Activated CD8-positive, alpha-beta memory T cell treated with anti-CD3 and anti-CD28 coated beads for 24 hours (primary cell): ENCODE measurements at regions not wholly inside any gene's neighbourhood (a gene's known extent, or its start where the extent isn't known, plus 50 kb on each side); places are given as distances from the start of the nearest gene placed in this dataset.
"Not testable (repeated sequence)": the region's sequence is repeated elsewhere in the genome, so short reads cannot be mapped to it uniquely, and the experiment has no call there.

Experiments used
- DNase-seq: peaks from one replicate; pipeline ENCODE4 v3.0.0-alpha.2; 2020

DNA sequence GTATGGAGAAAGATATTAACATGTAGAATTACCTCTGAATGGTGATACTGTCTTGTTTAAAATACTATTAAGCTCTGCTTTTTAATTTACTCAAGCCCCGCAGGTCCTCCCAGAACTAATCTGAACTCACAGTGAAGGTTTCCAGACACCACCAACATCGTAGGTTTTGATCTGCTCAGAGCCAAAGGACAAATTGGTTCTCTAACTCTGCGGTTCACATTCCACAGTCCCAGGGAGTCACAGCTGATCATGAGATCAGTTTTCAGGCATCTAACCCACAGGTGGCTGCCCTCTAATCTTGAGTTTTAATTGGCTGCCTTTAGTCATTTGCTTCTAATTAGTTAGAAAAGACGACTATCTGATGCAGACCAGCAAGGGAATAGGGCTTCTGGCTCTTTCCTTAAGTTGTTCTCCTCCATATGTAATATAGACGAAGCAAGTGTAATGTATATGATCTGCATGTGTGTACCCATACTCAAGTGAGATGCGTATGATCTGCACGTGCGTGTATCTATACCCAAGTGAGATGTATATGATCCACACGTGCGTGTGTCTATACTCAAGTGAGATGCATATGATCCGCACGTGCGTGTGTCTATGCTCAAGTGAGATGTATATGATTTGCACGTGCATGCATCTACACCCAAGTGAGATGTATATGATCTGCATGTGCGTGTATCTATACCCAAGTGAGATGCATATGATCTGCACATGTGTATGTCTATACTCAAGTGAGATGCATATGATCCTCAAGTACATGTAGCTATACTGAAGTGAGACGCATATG lies 331.5 kb upstream of the NPVF start:
- DNase-seq, result no peak

DNA sequence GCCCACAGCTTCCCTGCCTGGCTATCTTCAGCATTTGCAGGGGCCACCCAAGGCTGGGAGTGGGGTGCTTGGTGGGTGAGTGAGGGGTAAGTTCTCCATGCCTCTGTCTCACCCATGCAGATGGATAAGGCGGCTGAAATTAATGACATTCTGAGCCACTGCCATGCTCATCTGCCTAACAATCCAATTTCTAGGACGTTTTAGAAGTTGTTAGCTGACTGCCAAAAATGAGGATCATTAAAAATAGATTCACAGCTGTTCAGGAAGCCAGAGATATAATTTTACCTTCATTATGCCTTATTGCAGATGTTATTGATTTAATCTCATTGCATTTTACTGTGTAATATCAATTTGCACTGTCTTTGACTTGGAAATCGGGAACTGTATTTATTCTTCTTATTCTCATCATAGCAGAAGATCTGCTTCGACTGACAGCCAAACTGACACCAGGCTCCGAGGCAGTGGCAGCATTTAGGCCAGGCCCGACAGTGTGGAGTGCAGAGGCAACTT lies 334.4 kb upstream of the NPVF start:
- no peak for DNase-seq

DNA sequence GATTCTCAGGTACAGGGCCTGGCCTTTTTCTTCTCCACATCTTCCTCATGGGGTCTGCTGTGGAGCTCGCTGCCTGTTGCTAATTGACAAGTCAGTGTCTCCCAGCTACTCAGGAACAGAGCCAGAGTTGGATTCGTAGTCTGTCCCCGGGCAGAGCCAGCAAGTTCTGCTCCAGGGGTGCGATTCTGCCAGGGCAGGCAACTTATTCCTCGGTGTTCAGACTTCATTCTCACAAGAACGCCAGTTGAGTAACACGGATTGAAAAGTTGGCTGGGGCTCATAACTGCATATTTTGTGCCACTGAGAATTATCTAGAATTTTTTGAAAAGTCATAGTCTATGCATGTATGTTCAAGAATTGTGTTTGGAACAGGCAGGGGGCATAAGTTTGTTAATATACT lies 336.7 kb upstream of the NPVF start:
- DNase-seq, result no peak

DNA sequence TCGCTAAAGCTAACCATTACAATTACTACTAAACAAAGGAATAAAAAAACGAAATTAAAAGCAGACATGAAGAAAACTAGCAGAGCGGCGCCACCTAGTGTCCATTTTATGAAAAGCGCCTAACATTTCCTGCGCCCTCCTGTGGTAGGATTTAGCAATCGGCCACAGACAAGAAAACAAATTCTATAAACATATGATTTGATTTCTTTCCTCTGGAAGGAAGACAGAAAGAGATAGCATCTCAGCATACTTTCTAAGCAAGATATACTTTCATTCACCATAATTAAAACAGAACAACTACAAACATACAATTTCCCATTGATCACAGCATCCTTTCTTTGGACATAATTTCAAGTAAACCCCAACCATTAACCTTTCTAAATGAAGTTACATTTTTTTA lies 337.7 kb upstream of the NPVF start:
- peak; percentile 84 for DNase-seq

DNA sequence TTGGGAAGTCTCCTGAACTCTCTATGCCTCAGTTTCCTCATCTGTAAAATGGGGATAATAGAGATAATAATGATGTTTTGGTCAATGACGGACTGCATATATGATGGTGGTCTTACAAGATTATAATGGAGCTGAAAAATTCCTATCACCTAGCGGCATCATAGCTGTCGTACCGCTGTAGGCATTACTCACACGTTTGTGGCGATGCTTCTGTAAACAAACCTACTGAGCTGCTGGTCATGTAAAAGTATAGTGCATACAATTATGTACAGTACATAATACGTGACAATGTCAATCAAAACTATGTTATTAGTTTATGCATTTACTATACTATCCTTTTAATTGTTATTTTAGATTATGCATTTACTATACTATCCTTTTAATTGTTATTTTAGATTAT lies 339.1 kb upstream of the NPVF start:
- DNase-seq, result no peak

DNA sequence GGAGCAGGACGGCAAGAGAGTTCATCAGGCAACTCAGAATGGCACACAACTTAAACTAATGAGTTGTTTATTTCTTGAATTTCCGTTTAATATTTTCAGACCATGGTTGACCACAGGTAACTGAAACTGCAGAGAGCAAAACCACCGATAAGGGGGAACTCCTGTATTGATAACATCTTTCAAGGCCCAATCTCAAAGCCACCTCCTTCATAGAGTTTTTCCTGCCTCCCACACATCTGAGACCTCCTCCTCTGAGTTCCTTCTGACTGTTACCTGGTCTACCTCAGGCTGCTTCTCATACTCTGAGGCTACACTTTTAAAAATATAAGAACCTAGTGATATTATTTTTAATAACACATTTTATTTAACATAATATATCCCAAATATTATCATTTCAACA lies 341.5 kb upstream of the NPVF start:
- no peak for DNase-seq

DNA sequence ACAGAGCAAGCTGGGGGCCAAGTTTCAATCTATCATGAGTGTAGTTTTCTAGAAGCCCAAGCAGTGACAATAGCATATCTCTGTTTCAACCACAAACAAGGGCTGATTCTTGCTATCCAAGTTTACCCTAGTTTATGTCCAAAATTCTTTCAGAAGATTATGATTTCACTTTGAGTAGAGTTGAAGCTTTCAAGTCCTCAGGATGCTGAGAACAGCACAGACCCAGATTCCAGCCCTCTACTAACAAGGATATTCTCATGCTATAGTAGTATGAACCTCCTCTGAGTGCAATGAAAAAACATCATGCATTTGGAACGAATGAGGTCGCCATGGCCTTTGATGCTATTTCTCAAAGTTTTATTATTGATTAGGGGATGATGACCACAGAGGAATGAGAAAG lies 344.1 kb upstream of the NPVF start:
- DNase-seq, result no peak

DNA sequence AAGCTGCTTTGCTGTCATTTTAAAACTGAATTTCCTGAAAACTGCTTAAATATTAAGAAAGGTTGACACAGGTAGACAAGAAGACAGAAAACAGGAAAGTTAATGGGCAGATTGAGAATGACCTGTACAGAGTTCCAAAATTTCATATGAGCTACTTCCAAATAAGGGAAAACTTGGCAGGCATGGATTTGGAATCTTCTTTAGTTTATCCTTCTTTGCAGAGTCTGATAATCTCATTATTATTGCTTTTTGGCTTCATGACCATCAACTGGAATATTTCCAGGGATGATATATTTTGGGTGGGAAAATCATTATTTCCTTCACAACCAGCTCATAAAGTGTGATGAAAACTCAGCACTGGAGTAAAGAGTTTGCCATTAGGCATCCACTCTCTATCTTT lies 346.5 kb upstream of the NPVF start:
- no peak for DNase-seq

DNA sequence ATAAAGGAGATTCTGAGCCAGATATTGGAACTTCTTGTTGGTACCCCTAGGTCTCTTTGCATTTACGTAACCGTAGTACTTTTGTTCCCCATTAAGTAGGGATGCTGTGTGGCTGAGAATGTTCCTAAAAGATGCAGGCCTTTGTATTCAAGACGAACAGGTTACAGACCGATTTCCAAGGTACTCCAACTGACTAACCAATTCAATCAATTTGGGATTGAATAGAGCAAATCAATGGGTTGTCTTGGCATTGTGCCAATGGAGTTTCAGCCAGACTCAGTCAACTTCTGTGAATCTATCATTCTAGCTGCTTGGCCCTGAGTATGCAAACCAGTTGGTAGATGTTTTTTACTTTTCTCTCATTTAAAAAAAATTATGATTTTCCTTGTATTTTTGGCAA lies 347.3 kb upstream of the NPVF start:
- no peak for DNase-seq

DNA sequence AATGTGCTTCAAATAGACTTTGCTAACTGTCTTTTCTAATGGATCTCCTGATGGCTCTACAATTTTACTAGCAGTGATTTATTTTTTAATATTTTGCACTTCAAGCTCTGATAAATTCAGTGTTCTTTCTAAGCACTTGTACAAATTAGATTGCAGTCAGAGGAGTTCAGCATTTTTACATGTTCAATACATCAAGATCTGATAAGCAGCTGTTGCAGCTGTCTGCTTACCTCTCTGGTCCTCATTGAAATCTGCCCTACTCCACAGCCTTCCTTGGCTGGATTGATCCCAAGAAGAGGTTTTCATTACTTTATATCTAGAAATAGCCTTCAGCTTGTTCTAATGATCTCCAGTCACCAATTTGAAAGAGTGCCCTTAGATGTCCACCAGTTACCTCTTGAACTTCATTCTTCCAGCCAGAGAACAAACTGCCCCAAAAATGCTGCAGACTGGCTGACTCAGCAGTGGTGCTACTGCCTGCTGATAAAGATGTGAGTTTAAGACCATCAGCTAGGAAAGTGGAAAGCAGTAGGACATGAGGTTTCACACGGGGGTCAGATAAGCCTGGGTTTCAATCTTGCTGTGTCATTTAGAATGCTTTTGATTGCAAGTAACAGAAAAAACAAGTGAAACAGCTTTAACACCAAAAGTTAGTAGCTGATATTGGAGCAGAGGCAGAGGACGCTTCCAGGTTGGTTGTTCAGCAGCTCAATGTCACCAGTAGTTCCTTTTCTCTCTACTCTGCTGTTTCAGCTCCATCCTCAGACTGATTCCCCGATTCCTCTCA lies 350.9 kb upstream of the NPVF start:
- no peak for DNase-seq

DNA sequence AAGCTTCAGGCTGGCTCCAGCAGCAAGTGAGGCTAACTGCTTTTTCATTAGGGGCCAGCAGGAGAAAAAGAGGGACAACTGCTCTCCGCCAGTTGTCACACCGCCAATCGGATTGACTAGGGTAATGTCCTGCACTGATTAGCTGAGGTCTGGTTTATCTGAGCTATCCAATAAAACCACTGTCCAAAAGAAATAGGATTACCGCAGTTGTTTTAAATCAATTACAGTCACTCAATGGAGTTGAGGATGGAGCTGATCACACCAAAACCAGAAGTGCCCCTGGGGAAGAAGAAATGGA lies 351.4 kb upstream of the NPVF start:
- DNase-seq, result no peak

DNA sequence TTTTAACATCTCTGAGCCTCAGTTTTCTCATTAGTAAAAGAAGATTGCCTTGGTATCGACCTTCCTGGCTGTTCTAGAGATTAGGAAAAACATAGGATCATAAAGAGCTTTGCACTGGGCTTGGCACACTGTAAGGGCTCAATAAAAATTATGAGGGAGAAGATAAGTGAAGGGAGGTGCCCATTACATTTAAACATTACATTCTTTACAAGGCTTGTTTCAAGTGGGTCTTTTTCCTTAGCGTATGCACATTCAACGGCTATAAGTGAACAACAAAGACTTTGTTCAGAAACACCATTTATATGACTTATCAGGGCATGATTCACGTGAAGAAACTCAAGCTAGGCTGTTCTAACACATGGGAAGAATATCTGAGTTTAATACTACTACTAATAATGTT lies 351.9 kb upstream of the NPVF start:
- no peak for DNase-seq

DNA sequence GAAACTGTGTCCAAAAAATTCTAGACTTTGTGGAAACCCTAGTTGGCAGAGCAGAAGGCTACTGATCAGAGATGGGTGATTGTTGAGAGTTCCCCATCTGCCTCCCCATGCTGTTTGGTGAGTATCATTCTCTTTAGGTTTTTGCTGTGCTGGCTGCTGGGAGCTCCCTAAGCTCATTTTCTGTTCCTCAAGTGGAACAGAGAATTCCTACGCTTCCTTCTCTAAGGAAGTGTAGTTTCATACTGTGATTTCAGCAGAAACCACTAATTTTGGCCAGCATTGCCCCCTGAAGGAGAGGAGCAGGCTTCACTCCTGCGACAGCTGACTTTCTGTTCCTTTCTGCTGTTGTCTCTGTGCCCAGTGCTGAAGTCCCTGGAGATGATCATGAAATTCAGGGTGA lies 355.3 kb upstream of the NPVF start:
- DNase-seq, result no peak

DNA sequence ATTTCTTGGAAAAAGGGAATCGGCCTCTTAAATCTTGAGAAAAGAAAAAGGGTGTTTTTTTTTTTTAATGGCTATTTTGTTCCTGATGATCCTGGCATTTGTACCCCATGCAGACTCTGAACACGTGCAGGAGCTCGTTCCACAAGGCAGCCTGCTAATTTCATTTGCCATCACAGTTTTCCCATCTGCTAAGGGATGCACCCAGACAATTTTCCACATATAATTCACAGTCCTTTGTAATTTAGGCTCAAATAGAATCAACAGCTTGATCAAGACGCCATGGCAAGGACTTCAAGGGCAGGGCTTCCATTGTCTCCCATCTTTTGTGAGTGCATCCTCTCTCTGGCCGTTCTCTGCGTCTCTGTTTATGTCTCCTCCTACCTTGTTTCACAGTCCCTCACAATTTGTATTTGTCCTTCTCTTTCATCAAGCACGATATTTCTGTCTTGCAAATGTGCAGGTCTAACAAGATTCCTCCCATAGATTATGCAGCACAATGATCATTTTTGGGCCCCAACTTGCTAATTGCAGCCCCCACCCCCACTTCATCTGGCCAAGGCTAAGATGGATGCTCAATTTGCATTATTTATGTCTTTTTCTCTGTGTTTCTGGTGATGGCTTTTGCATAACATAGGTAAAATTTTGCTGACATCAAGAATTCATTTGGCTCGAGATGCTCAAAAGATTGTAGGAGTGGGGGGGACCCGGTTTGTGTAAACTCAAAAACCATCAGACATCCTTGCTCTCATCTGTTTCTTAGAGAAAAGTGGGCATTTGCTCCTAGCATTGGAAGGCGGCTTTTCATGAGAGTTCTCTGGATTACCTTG lies 356.0 kb upstream of the NPVF start:
- no peak for DNase-seq

DNA sequence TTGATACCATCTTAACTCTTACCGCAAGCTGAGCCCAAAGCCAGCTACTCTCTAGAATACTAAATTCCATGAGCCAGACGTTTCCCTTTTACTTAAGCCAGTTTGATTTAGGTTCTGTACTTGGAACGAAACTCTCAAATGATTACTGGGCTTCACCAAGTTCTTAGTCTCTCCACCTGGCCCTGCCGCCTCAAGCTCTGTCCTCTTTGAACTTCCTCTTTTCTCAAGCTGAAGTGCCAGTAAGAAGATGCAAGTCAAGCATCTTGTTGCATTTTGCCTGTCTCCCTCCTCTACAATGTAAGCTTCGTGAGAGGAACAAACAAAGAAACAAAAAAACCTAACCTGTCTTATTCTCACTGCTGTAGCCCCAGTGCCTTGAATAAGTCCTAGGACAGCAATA lies 358.2 kb upstream of the NPVF start:
- DNase-seq, result no peak

DNA sequence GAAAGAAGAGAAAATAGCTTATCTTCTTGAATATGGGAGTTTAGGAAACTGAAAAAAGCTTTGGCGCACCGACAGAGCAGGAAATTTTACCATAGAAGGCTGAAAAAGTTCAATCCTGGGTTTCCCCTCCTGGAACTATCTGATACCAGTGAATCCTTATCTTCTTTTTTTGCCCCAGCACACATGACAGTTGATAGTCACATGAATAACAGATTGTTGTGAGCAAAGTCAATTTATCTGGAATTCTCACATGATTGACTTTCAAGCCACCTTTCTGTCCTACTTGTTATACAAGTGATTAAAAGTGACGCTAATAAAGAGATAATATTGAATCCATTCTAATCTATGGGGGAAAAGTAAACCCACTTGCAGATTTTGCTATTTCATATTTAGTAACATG lies 365.8 kb upstream of the NPVF start:
- DNase-seq, result no peak

DNA sequence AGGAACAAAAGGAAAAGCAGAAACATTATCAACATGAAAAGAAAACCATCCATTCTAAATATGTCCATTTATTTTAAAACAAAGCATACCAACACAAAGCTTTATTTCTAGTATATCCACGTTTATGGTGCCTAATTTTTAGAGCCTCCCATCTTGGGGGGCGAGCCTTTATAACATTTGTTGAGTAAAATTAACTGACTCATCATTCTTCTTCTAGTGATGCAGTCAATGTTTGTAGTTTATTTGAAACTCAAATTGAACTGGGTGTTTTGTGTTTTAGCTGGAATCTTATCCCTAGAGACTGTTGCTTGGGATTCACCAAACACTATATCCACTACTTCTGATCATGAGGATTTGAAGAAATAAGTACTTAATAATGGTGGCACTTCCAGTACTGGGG lies 366.4 kb upstream of the NPVF start:
- no peak for DNase-seq

DNA sequence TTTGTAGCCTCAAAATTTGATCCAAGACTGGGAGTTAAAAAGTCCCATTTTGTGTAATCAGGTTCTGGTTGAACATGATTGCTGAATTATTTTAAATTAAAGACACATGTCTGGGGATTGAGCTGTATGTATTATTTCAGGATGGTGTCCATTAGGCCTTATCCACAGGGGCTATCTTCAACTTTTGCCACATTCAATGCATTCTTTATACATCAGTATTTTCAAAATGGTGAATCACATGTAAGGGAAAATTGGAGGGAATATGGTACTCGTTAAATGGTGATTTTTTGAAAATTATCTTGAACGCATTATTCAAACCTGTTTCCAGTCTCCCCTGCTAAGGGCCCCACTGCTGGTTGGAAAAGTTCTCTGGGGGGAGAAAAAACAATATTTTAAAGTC lies 367.7 kb upstream of the NPVF start:
- no peak for DNase-seq

DNA sequence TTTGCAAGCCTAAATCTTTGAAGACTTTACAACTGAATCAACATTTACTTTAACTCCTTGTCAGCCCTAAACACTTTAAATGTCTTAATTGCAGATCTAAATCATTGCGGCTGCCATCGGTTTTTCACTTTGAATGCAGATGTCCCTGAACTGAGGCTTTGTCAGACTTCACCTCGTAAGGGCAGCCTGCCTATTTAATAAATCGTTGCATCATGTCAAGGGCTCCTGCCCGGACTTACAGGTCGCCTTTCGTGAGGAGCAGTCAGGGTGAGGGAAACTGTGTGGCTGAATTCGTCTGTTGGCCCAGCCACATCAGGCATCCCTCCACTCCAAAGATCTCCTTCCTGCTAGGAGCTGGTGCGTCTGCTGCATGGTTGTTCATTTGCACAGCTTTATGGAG lies 368.2 kb upstream of the NPVF start:
- DNase-seq, result no peak

DNA sequence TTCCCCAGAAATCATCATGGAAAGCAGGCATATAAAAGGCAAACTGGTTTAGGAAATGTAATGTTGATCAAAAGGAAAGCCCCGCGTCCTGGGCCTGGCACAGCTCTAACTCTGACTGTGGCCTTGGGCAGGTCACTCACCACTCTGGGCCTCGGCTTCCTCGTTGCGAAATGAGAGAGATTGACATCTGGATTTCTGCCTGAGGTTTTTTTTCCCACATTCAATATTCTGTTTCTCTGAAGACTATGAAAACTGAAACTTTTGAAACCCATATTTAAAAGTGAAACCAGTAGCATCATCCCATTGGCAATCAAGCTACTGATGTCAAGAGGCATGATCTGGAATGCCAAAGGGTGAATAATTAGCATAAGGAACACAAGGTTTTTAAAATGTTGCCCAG lies 369.7 kb upstream of the NPVF start:
- DNase-seq, result no peak

DNA sequence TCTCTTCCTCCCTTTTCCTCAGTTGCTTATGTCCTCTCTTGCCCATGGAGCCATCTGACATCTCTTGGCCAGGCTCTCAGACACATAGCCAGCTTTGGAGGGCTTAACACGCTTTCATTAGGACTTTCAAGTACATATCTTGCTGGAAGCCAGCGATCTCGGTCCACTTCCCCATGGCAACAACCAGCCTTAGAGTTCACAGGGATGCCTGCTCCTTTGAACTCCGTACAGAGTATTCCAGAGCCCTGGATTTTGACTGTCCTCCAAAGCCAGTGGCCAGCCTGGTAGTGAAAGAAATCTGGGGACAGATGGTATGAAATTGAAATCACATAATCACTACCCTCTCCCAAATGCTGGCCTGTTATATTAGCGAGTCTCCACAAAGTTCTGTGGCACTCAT lies 370.5 kb upstream of the NPVF start:
- DNase-seq, result no peak

DNA sequence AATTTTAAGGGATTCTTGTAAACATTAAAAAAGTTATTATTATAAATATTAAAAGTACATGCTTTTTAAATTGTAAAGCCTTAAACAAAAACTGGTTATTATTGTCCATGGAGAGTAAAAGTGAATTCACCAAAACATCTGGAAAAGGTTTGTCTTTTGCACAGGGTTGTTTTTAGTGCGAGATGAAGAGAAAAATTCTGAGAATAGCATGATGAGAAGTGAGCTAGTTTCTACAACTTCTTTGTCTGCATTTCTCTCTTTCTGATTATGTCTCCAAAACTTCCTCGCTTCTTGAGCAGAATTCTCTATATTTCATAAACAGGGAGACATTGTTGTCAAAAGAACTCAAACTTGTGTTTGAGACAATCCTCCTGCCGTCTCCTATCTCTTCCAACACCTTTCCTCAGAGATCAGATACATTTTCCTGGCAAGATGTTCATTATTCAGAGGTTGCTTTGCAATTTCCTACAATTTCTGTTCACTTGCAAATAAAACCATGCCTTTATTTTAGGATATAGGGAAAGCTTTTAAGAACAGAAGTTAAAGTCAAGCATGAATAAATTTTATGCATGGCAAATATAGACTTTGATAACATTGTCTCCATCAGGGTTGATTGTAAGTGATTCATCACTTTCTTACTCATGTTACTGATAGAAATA lies 372.1 kb upstream of the NPVF start:
- DNase-seq, result no peak

DNA sequence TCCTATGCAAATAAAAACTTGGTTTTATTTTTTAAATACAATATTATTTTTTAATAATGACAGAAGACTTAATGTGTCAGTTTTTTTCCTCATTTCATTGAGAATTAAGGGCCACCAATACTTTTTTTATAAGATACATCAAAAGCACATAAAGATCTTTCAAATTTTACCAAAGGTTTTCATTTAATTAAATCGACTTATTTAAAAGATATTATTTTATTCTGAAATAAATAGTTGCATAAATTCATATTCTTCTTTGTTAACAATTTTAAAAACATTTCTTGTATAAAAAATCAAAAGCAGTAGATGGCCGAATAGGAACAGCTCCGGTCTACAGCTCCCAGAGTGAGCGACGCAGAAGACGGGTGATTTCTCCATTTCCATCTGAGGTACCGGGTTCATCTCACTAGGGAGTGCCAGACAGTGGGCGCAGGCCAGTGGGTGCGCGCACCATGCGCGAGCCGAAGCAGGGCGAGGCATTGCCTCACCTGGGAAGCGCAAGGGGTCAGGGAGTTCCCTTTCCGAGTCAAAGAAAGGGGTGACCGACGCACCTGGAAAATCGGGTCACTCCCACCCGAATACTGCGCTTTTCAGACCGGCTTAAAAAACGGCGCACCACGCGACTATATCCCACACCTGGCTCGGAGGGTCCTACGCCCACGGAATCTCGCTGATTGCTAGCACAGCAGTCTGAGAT lies 374.6 kb upstream of the NPVF start:
- DNase-seq, result not testable (repeated sequence)
